HG02981 (cell line): ENCODE measurements at regions not wholly inside any gene's neighbourhood (a gene's known extent, or its start where the extent isn't known, plus 50 kb on each side); places are given as distances from the start of the nearest gene placed in this dataset.
A peak's percentile ranks its signal among the peaks of the same experiment; 100 is the strongest.

Experiments used
- ATAC-seq: cut with Tn5 transposase; IDR thresholded peaks from one replicate; pipeline ENCODE4 v1.9.1; 2021; ENCODE audit warnings: mild to moderate bottlenecking, moderate library complexity; ENCODE audit not compliant: unreplicated experiment

DNA sequence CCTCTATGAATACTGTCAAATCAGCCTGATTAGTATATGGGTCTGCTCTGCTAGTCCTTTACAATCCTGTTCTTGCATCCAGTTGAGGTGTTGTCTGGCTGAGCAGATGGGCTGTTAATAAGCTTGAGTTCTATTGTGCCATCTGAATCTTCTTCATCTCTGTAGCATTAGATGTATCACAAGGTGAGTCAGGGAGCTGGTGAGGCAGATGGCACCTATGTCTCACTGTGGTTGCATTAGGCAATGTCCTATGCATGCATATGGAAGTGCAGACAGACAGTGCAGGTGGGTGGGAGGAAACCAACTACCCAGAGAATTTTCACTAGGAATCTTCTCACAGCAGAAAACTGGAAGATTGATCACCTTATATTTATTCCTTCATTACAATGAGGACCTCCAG lies 165.7 kb upstream of the STXBP6 start:
- ATAC-seq = no peak

DNA sequence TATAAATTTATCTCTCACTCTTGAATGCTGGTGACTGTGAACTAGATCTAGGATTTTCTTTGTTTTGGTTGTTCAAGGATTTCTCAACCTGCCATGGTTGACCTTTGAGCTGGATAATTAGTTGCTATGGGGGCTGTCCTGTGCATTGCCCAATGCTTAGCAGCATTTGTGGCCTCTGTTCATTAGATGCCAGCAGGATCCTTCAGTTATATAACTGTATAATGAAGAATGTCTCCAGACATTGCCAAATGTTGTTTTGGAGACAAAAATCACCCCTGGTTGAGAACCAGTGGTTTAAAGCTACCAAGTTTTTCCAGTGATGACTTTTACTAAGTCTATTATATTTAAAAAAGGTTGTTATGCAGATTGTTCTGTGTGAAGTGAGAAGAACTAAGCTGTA lies 147.9 kb upstream of the STXBP6 start:
- ATAC-seq = no peak

DNA sequence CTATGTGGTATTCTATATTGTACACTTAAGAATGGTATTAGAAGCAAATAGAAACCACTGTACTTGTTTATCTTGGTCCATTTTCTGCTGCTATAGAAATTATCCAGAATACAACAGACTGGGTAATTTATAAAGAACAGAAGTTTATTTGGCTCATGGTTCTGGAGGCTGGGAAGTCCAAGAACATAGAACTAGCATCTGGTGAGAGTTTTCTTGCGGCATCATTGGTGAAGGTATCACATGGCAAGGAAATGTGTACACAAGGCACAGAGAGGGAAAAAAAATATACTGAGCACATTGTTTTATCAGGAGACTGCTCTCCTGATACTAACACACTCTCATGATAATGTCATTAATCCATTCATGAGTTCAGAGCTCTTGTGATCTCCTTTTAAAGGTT lies 130.3 kb upstream of the STXBP6 start:
- ATAC-seq = no peak

- ATAC-seq = no peak
These were observed 128.3 kb upstream of the STXBP6 start for GRCh38 chr14:25178255-25178654.

DNA sequence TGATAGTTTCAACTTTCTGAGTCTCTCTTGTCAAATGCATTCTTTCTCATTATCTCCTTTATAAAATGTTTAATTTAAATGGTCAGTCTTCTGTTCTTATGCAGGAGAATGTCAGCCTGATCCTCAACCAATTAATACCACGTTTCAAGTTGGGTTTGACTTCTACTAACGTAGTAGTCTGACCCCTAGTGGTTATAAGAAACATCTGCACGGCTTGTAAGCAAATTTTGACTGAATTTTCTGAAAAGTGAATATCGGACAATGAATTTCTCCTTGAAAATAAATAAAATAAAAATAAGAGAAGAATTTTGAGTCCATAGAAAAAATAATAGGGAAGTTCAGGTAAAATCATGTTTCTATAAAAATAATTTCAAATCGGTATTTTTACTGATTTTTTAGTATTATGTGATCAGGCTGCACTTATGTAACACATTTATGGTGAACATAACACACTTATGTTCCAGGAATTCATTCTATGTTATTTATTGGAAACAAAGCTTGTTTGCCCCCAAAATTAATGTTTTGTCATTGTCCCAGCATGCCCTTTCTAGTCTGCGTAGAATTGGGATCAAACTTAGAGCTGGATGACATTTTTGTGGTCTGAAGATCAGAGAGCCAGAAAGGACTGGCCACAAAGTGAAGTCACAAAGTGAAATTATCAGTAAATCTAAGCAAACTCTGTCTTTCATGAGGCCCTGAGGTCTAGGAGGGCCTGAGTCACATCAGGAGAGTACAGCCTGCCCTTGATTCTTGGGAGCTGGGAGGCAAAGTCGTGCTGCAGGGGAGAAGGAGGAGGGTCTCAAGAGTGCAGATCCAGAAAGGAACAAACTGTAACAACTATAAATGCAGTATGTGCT lies 101.2 kb upstream of the STXBP6 start:
- ATAC-seq = no peak

GRCh38 chr14:25150401-25150800 lies 100.5 kb upstream of the STXBP6 start:
- ATAC-seq = no peak

GRCh38 chr14:25140411-25140810 lies 90.5 kb upstream of the STXBP6 start:
- no peak for ATAC-seq

GRCh38 chr14:25136811-25137210 lies 86.9 kb upstream of the STXBP6 start:
- ATAC-seq = no peak

DNA sequence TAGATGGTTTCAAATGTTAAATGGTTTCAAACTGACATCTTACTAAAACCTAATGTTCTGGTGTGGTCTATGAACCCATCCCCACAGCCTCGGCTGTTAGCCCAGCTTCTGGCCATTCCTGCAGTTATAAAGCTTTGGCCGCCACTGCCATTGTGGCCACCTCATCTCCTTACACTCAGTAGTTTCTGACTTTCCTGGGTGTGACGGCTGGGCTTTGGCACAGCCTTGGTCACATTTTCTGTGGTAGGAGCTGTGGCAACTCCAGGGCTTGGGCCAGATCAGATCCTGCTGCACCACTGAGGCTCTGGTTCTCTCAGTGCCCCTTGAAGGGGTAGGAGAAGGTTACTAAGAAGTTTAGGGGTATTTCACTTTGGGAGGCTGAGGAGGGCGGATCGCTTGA lies 84.2 kb upstream of the STXBP6 start:
- no peak for ATAC-seq

GRCh38 chr14:25132732-25133422 lies 82.9 kb upstream of the STXBP6 start:
- ATAC-seq = peak; percentile 94

DNA sequence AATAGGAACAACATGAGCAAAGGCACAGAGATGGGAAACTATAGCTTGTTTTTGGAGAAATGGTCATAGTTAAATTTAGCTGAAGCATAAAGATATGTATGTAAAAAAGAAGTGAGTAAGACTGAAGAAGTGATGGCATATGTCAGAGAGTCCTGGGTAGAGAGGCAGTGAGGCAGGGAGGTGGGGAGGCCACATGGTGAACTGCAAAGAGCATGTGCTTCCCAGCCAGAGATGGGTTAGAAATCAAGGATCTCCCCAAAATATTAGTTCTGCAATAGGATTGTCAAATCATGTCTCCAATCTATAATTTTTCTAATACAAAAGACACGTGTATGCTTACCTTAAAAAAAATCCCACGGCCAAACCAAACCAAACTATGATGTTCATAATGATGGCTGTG lies 82.1 kb upstream of the STXBP6 start:
- no peak for ATAC-seq

- ATAC-seq = no peak
These were observed 72.9 kb upstream of the STXBP6 start for GRCh38 chr14:25122843-25123242.

DNA sequence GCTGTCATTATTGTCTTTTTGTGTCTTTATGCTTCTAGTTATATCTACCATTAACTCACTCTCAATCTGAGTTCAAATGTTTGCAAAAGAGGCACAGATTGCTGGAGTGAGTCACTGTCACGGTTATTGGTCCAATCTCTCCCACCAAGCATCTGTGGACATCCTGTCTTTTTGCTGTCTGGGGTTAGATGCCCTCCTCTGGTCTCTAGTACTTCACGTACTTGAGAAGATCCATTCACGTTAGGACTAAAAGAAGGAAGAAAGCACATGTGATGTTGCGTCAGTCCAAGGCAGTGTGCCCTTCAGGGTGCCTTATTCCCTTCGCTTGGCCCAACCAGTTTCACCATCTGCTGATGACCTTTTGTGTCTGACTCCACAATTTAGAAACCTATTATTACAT lies 72.3 kb upstream of the STXBP6 start:
- ATAC-seq = no peak

- ATAC-seq = no peak
These were observed 71.6 kb upstream of the STXBP6 start for GRCh38 chr14:25121337-25122129.

DNA sequence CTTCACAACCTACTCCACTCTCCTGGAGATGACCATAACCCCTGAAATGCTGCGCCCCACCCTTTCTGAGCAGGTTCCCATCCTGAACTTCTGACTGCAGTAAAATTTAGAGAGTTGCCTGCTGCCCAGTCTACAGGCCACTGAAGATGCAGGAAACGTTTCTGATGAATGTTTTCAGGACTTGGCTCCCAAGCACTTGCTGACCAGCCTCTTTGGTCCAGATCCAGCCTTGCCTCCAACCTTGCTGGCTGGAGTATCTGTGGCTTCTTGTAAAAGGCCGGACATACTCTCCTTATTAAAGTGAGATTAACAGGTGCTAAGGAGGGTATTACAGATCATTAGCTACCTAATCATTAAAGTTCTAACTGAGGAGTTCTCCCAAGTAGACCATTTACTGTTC lies 70.3 kb upstream of the STXBP6 start:
- no peak for ATAC-seq

- ATAC-seq = no peak
These were observed 68.7 kb upstream of the STXBP6 start for GRCh38 chr14:25118671-25119070.

DNA sequence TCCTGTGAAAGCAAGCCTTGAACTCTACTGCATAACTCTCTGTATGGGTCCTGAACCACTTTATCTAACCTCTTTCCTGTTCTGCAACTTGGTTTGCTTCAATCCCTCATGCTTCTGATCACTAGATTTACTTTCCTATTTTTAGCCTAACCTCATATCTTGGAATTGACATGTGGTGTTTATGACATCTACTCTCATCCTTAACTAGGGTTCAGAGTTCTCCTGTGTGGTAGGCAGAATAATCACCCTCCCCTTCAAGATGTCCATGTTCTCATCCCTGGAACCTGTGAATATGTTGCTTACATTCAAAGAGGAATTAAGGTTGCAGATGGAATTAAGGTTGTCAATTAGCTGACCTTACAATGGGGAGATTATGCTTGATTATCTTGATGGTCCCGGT lies 67.4 kb upstream of the STXBP6 start:
- ATAC-seq = no peak

DNA sequence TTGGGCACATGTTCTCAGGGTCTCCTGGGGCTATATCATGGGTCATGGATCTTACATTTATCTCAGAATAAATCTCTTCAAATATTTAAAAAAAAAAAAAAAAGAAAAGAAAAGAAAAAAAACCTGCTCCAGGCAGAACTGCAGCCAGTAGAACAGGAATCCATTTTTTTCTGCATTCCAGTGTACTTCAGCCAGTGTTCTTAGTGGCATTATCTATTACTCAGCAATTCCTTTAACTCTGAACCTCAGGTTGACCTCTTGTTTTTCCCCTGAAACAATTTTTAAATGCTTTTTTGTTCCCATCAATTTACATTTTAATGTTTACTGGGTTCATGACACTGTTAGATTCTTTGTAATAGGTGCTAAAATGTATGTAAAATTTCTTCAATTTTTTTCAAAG lies 66.7 kb upstream of the STXBP6 start:
- no peak for ATAC-seq

DNA sequence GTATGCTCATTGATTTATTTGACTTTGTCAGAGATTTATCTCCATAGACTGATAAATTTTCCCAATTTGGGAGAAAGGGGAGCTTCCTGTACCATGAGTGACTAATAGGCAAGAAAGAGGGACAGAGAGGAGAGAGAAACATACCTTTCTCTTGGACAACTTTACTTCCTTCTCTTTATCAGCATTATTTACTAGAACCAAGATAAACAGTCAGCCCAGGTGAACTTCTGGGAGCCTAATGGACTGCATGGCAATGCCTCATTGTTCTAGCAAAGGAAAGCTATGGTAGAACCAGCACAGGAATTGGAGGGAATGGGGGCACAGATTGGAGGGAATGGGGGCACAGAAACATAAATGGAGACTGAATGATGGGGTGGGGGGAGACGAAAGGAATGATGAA lies 63.4 kb upstream of the STXBP6 start:
- no peak for ATAC-seq

- no peak for ATAC-seq
These were observed 61.2 kb upstream of the STXBP6 start for GRCh38 chr14:25111061-25111601.

DNA sequence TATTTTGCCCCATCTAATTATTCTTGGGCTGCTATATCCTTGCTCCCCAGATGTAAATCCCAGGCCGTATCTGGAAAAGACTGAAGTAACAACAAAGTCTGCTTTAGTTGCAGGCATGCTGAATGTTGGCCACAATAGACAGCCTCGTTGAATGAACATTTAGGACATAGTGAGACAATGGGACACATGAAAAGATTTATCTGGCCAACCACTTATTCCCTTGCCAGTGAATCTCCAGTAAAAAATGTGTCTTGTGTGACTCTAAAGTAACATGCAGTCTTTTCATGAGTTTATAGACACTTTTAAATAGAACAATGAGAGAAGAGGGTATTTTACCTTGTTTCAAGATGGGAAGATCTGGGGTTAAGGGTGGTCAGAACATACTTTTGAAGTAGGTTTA lies 60.2 kb upstream of the STXBP6 start:
- ATAC-seq = no peak
